ENCODE measurements at regions not wholly inside any gene's neighbourhood (a gene's known extent, or its start where the extent isn't known, plus 50 kb on each side); places are given as distances from the start of the nearest gene placed in this dataset.

GRCh38 chr10:78267598-78267997, 233.9 kb downstream of the RPS24 start:
- TF ChIP-seq CTCF (IDR thresholded peaks at IDR 0.05 in 4 of 5, conservative IDR thresholded peaks at IDR 0.05 in 1 of 5) (no peak), POLR2A (IDR thresholded peaks at IDR 0.05) (no peak)

Measured in gastrocnemius medialis (tissue), 4 donors.